GM21576 (cell line): ENCODE measurements at regions not wholly inside any gene's neighbourhood (a gene's known extent, or its start where the extent isn't known, plus 50 kb on each side); places are given as distances from the start of the nearest gene placed in this dataset.

Experiments
- ATAC-seq: cut with Tn5 transposase; IDR thresholded peaks from one replicate; pipeline ENCODE4 v1.9.1; 2021; ENCODE audit warnings: mild to moderate bottlenecking, moderate library complexity; ENCODE audit not compliant: unreplicated experiment

GRCh38 chr5:145510769-145511168, 324.4 kb downstream of the PRELID2 start:
- no peak for ATAC-seq

DNA sequence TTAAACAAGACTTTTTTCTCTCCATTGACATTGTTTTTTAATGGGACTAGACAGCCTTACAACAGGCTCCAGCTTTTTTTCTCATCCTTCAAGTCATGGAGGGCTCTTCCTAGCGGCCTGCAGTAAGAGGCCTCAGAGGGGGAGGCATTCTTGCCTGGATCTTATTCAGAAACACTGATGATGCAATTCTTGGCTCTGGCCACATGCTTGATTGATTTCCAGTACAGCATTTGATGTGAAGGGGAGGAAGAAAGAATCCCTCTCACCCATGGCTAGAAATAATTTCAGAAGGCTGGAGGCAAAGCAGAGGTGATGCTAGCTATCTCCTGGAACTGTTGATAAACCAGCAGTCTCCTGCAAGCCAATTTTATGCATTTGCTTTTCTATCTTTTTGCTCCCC, 324.8 kb downstream of the PRELID2 start:
- no peak for ATAC-seq

GRCh38 chr5:145509336-145510136, 325.6 kb downstream of the PRELID2 start:
- ATAC-seq, result no peak

DNA sequence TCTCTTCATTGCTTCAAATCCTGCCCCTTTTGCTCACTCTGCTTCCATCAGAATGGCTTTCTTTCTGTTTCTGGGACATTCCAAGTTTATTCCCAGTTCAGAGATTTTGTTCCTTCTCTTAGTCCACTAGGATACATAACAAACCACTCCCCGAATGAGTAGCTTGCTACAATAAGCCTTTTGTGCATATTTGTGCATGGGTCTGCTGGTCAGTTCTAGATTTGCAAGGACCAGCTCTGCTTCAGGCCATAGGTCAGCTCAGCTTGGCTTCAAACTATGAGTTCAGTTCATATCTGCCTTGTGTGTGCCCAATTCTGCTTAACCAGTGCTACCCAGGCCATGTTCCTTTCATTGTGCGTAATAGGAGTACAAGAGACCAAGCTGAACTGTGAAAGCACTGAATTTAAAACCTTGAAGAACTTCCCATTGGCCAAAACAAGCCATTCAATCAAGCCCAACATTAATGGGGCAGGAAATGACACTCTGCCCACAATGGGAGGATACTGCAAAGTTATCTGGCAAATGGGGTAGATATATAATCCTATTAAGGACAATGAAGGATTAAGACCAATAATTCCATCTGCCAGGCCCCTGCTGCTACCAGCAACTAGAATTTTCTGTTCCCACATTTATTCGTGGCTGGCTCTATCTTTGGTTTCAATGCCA, 328.8 kb downstream of the PRELID2 start:
- ATAC-seq, result no peak

DNA sequence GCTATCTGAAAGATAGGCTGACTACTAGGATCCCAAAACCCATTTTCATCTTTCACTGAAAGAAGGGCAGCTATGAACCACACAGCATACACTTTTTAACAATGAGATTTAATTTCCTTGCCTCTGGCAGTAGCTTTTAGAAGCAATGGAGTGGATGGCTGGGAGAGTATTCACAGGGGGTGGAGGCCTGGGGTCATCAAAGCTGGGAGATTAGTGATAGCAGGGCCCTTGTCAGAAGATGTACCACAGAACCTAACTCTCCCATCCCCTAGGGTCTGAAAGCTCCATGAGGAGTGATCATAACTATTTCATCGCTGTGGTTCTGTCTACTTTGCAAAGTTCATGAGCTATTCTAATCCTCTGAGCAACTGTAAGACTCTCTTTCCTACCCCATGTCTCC, 332.2 kb downstream of the PRELID2 start:
- no peak for ATAC-seq

DNA sequence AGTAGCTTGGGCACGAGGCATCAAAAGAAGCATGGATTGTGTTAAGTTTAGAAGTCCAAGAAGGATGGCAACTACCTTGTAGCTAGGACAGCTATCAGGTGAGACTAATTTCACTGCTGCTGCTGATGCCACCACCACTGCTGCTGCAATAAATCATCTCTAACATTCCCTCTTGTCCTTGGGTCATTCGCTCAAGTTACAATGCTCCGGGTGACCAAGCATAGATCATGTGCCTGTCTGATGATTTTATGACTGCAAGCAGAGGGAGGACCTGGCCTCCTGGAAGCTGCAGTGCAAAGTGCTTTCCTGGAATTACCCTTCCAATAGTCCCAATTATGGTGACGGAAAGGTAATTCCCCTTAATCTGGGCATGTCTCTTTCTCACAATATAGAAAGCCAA, 334.4 kb downstream of the PRELID2 start:
- ATAC-seq, result no peak

GRCh38 chr5:145499483-145499882, 335.7 kb downstream of the PRELID2 start:
- ATAC-seq, result no peak

DNA sequence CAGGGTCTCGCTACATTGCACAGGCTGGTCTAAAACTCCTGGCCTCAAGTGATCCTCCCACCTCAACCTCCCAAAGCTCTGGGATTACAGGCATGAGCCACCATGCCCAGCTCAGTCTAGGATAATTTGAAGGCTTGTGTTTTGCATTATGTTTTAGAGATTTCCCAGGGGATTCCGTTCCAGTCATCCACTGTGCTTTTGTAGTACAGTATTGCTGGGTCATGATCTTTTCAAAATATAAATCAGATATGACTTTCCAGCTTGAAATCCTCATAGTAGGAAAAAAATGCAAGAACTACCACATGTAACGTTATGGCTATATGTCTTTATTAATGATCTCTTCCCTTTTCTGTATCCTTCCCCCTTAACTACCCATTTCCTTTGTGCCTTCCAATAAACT, 338.1 kb downstream of the PRELID2 start:
- no peak for ATAC-seq

DNA sequence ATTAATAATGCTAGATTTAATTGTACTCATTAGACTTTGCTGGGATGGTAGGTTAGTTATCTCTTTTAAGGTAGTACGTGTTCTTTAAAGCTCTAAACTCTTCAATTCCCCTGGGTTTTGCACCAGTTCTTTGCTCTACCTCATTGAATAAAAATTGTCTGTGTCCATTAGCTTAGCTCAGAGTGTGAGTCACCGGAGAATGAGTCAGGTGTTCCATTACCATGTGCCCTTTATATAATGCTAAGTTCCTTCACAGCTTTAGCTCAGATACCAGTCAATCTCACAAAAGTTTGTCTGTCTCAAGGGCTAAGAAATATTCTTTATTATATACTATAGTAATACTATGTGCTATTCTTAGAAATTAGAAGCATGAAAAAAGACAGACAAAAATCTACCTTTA, 339.4 kb downstream of the PRELID2 start:
- no peak for ATAC-seq

GRCh38 chr5:145495196-145495595, 339.9 kb downstream of the PRELID2 start:
- no peak for ATAC-seq

DNA sequence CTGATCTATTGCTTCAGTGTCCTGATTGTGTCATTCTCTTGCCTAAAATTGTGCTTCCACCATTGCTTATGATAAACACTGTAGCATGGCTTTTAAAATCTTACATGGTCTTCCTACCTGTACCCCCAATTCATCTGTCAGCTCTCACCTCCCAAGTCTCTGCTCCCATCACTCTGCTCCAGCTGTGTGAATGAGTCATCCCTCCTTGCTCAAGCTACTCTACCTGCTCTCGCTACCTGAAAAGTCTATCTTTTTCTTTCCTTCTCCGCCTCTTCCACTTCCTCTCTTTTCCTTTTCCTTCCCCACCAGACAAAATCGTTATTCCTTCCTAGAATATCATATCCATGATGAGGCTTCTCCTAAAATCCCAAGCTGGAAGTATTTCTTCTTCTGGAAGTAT, 341.7 kb downstream of the PRELID2 start:
- ATAC-seq, result no peak

DNA sequence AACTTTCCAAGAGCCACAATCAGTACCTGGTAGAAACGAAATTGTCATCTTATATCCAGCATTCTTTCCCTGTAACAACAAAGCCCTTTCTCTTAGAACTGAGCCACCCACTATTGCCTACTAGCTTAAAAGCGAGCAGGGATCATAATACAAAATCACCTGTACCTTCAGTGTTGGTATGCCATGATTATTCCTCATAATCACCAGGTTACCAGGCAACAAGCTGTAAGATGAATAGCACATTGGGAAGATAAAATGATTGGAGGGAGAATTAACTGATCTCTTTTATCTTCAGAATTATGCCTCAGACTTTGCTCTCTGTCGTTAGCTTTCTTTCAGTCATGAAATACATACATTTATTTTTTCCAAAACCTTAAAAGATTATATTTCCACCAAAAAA, 345.6 kb downstream of the PRELID2 start:
- no peak for ATAC-seq

DNA sequence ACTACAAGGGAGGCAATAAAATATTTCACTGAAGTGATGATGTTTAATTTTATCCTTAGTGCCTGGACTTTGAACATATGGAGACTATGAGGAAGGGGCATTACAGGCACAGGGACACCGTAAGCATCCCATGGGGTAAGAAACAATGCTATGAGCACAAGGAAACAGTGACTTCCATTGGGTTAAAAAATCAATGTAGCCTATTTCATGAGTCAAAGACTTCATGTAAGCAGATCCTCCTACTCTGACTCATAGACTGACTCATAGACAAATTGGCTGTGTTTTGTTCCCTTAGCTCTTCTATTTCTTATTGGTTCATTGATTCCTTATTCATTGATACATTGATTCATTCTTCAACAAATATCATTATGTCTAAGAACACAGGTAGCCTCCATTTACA, 351.0 kb downstream of the PRELID2 start:
- ATAC-seq, result no peak

DNA sequence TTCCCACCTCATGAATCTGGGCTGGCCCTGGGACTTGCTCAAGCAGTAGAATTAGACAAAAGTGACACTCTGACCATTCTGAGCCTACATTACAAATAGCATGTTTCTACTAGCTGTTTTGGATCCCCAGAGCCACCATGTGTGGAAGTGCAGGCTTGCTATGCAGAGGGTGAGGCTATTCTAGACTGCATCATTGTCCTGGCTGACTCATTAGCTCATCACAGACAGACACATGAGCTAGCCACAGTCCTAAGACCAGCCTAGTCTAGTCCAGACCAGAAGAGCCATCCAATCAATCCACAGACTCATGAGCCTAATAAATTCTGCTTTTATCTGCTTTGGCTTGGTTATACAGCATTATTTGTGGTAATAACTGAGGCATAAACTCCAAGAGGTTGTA, 351.9 kb downstream of the PRELID2 start:
- ATAC-seq, result no peak

- ATAC-seq, result no peak
Observed at GRCh38 chr5:145479857-145480256, 355.3 kb downstream of the PRELID2 start.

- ATAC-seq, result no peak
Observed at GRCh38 chr5:145479271-145479670, 355.9 kb downstream of the PRELID2 start.

GRCh38 chr5:145478651-145479050, 356.5 kb downstream of the PRELID2 start:
- no peak for ATAC-seq

DNA sequence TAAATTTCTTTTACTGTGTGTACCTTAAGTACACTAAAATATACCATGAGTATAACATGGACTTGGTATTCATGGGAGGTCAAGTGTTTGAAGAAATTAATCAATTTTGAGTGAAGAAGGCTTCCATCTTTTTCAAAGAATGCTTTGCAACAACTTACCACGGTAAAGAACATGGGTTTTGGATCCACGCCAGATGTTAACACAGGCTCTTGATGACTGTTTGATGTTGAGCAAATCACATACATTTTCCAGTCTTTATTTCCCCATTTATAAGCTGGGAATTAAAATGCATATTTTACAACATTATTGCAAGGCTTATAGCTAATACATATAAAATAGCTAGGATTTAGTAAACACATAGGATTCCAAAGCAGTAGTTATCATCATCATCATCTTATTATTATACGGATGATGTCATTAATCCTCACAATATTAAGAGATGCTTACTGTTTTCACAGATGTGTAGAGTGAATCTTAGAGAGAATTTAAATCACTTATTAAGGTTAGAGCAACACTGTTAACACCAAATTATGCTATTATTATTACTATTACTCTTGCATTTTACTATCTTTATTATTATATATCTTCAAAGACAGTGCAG, 362.0 kb downstream of the PRELID2 start:
- ATAC-seq, result no peak

GRCh38 chr5:145471831-145472612, 363.1 kb downstream of the PRELID2 start:
- no peak for ATAC-seq

GRCh38 chr5:145471026-145471425, 364.1 kb downstream of the PRELID2 start:
- ATAC-seq, result no peak

DNA sequence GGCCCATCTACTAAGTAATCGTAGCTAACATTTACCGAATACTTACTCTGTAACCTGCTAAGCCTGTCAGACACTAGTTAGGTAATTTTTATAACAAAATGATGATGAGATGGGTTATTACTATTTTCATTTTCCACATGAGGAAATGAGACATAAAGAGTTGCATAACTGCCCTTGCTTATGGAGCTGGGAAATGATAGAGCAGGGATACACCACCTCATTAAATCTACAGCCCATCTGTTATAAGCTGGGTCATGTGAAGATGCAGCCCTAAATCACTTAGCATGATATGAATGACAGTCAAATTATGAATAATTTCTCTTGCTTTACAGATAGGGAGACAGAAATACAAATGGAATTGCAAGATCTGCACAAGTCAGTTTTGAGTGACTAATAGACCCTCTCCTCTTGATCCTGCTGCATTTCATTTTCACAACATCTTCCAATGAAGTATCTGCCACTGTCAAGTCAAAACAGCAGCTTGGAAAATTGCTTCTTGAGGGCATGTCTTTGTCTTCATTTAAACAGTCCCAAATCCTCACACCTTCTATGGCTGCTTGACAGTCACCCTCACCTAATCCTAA, 364.7 kb downstream of the PRELID2 start:
- no peak for ATAC-seq
